Activated naive CD8-positive, alpha-beta T cell (primary cell): ENCODE measurements at regions not wholly inside any gene's neighbourhood (a gene's known extent, or its start where the extent isn't known, plus 50 kb on each side); places are given as distances from the start of the nearest gene placed in this dataset.
"Not testable (repeated sequence)": the region's sequence is repeated elsewhere in the genome, so short reads cannot be mapped to it uniquely, and the experiment has no call there.

Experiments
- H3K27ac Mint-ChIP-seq: one replicate; pipeline ENCODE4 v1.8.0; 2021; ENCODE audit warnings: mixed read lengths
- H3K27me3 Mint-ChIP-seq: one replicate; pipeline ENCODE4 v1.8.0; 2021; ENCODE audit warnings: mixed read lengths
- H3K36me3 Mint-ChIP-seq: one replicate; pipeline ENCODE4 v1.8.0; 2021; ENCODE audit warnings: mixed read lengths
- H3K4me1 Mint-ChIP-seq: one replicate; pipeline ENCODE4 v1.8.0; 2021; ENCODE audit warnings: low read depth, mixed read lengths
- H3K4me3 Mint-ChIP-seq: one replicate; pipeline ENCODE4 v1.8.0; 2021; ENCODE audit warnings: mild to moderate bottlenecking, mixed read lengths
- H3K9me3 Mint-ChIP-seq: one replicate; pipeline ENCODE4 v1.8.0; 2021; ENCODE audit warnings: low read depth, mixed read lengths

DNA sequence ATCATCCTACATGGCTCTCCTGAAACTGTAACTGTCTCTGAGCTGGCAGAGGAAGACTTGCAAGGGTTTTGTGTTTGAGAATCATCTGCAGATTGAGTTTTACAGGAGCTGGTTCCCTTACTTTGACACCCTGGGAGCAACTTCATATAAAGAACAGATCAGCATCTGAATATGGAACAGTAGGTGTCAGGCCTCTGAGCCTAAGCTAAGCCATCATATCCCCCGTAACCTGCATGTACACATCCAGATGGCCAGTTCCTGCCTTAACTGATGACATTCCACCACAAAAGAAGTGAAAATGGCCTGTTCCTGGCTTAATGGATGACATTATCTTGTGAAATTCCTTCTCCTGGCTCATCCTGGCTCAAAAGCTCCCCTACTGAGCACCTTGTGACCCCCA lies 238.1 kb upstream of the P2RY1 start:
- H3K4me3 Mint-ChIP-seq, H3K9me3 Mint-ChIP-seq, H3K27me3 Mint-ChIP-seq, H3K36me3 Mint-ChIP-seq, H3K27ac Mint-ChIP-seq: not testable (repeated sequence)
- H3K4me1 Mint-ChIP-seq = peaks cover 14% of the 10 kb centered on the region

DNA sequence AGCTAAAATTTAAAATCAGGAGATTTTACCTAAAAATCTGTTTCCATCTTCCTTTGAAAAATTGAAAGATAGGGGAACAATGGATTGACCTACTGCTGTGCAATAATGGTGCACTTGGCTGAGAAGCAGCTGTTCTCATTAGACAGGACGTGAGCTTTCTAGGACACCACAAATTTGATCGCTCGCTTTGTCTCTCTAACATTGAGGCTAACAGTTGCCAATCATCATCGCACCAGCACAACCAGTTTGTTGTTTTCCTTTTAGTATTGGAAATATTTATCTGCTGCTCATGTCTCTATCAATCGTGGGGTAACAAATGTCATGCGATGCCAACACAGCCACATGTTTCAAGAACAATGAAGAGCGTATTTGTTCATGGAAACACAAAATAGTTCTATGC lies 228.8 kb upstream of the P2RY1 start:
- H3K27ac Mint-ChIP-seq = no peak overlapping the region
- no peaks in the 10 kb centered on the region for H3K9me3 Mint-ChIP-seq
- H3K36me3 Mint-ChIP-seq = no peaks in the 10 kb centered on the region
- no peaks in the 10 kb centered on the region for H3K4me1 Mint-ChIP-seq
- no peak overlapping the region for H3K4me3 Mint-ChIP-seq
- no peaks in the 10 kb centered on the region for H3K27me3 Mint-ChIP-seq

DNA sequence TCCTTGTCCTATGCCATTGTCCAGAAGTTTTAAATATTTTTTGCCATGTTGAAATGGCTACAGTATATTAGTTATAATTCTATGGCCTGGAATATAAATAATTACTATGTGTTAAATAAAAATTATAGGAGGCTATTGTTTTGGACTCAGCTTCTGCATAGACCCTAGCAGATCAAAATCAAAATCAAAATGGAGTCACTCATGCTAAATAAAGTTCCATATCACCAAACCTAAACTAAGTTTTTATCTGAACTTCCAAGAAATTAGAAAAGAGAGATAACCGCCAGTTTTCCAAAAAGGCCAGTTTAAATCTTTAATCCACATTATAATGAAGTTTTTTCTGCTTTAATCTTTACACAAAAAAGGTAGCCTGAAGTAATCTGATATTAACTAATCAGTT lies 227.8 kb upstream of the P2RY1 start:
- Mint-ChIP-seq H3K36me3 (no peaks in the 10 kb centered on the region), H3K9me3 (no peaks in the 10 kb centered on the region), H3K4me3 (no peak overlapping the region), H3K4me1 (no peaks in the 10 kb centered on the region), H3K27ac (no peak overlapping the region), H3K27me3 (no peaks in the 10 kb centered on the region)

DNA sequence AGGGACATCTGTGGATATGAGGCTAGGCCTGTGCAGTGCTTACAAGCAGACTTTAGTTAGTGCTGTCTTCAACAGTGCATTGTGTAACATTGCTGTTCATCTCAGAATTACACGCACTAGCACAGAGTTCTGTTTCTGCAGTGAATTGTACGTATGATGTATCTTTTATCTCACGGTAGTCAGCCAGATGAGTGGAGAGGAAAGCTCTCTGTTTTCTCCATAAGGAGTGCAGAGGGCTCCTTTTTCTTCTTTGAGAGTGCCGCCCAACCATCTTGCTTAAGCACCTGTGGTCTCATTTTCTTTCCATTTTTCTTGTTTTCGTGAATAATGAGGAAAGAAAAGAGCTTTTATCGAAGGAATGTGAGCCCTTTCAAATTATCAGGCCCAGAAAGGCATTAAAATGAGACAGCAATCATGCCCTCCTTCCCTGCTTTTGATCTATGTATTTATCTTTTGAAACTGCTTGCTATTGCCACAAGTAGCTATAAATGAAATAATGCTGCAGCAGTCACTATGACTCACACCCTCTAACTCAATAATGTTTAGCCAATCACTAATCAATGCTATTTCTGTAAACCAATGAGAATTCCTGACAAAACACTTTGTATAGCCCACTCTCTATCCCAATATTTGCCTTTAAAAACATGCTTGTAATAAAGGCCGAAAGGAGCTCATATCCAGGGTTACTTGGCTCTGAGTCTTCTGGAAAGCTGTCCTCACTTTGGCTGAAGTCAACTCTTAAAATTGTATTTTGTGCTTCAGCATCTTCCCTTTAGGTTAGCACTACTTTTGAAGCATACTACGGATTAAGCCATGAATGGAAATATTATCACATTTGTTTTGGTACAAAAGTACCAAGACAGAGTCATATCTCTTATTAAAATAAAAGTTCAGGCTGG lies 226.0 kb upstream of the P2RY1 start:
- Mint-ChIP-seq H3K4me3 (no peak overlapping the region), H3K27ac (no peak overlapping the region), H3K36me3 (no peaks in the 10 kb centered on the region), H3K9me3 (no peaks in the 10 kb centered on the region), H3K4me1 (no peaks in the 10 kb centered on the region), H3K27me3 (no peaks in the 10 kb centered on the region)

DNA sequence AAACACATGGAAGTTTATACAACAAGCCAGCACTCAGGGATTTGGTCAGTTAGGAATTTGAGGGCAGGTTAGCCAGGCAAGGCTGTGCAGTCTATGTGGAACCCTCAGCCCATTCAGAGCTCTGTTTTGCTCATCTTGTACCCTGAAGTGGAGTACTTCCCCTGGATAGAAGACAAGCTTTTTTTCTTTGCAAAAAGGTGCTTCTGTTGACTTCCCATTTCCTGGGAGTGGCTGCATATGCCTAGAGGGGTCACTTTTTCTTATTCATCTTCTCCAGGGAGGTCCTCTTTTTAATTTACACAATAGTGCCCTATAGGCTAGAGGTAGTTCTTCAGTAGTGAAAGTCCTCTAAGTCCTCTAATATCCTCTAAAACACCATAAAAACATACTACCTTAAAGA lies 225.0 kb upstream of the P2RY1 start:
- Mint-ChIP-seq H3K36me3 (no peaks in the 10 kb centered on the region), H3K4me3 (no peak overlapping the region), H3K27ac (no peak overlapping the region), H3K9me3 (no peaks in the 10 kb centered on the region), H3K4me1 (no peaks in the 10 kb centered on the region), H3K27me3 (peaks cover 1% of the 10 kb centered on the region)

DNA sequence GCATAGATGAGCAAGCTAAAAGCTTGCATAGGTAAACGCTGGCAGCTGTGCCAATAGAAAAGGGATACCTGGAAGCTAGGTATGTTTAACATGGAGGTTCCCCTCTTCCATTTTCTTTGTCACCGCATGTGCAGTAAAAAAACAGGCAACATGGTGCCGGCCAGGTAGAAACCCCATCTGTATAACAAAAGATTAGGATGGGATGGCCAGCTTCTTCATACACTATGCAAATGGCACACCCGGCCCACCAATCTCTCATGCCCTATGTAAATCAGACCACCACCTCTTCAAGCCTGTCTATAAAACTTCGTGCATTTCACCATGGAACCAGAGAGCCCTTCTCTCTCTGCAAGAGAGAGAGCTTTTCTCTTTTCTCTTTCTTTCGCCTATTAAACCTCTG lies 224.3 kb upstream of the P2RY1 start:
- Mint-ChIP-seq H3K27me3 (peaks cover 5% of the 10 kb centered on the region), H3K4me3 (no peak overlapping the region), H3K4me1 (no peaks in the 10 kb centered on the region), H3K9me3 (no peaks in the 10 kb centered on the region), H3K27ac (no peak overlapping the region), H3K36me3 (no peaks in the 10 kb centered on the region)

DNA sequence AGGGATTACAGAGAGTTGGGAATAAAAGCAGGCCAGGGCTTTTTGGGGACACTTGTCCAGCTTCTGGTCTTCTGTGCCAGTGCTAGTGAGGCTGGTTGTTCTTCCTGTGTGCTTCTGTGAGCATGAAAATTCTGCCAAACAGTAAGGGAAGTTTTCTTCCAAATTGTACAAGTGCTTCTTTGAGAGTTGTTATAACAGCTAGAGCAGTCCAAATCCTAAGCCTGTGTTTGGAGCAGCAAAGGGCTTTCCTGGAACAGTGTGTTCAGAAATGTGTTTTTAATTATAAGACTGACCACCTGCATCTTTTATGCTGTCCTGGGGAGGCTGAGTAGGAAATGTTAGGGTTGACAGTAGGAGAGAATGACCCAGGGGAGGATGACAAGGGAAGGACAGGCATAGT lies 223.0 kb upstream of the P2RY1 start:
- no peaks in the 10 kb centered on the region for H3K9me3 Mint-ChIP-seq

DNA sequence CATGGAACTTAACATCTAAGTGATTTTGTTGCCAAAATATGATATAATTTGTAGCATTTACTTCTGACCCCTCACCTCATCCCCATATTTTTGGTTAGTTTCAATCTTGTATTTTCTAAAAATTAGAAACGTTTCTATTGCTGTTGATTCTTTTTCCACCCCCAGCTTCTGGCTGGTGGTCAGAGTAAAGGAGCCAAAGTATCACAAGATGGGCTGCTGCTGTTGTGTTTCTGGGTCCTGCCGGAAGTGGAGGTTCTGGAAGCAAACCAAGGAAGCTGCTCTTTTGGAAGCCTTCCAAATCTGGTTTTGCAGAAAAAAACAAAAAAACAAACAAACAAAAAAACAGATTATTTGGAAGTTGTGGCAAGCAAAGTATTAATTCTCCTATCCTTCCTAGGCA lies 221.1 kb upstream of the P2RY1 start:
- Mint-ChIP-seq H3K4me1 (no peaks in the 10 kb centered on the region), H3K36me3 (no peaks in the 10 kb centered on the region), H3K27me3 (peaks cover 5% of the 10 kb centered on the region), H3K27ac (no peak overlapping the region), H3K9me3 (no peaks in the 10 kb centered on the region), H3K4me3 (no peak overlapping the region)

More for the DNA sequence above, 223.0 kb upstream of the P2RY1 start:
- Mint-ChIP-seq H3K27me3 (peaks cover 5% of the 10 kb centered on the region), H3K27ac (no peak overlapping the region), H3K4me3 (no peak overlapping the region), H3K4me1 (no peaks in the 10 kb centered on the region), H3K36me3 (no peaks in the 10 kb centered on the region)

DNA sequence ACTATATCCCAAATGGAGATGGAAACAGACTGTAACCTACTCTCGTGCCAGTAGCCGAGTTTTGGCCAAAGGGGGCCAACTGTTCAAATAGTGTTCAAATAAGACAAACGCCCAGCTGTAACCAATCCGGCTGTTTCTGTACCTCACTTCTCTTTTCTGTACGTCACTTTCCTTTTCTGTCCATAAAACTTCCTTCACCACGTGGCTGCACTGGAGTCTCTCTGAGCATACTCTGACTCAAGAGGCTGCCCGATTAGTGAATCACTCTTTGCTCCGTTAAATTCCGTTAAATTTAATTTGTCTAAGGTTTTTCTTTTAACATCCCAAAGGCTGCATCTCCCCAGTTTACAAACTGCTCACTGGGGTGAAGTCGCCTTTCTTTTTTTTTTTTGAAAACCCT lies 219.2 kb upstream of the P2RY1 start:
- Mint-ChIP-seq H3K4me1 (no peaks in the 10 kb centered on the region), H3K27me3 (peaks cover 5% of the 10 kb centered on the region), H3K27ac (no peak overlapping the region), H3K9me3 (no peaks in the 10 kb centered on the region), H3K4me3 (no peak overlapping the region), H3K36me3 (no peaks in the 10 kb centered on the region)

DNA sequence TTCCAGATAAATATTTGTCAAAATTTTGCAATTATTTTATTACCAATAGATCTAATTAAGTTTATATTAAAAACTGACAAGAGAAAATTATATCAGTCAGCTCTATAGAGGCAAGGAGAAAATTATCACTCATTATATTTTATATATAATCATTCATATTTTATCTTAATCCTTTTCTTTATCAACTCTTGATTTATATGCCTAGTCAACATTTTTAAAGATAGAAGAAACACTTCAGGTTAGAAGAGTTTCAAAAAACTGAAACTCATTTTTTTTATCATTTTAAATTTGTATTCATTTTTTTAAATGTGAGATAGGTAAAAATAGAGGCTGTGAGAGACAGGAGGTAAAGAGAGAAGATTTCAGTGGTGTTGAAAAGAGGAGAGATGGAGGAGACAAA lies 217.3 kb upstream of the P2RY1 start:
- Mint-ChIP-seq H3K9me3 (no peaks in the 10 kb centered on the region), H3K36me3 (no peaks in the 10 kb centered on the region), H3K27me3 (peaks cover 5% of the 10 kb centered on the region), H3K4me1 (no peaks in the 10 kb centered on the region), H3K27ac (no peak overlapping the region), H3K4me3 (no peak overlapping the region)

DNA sequence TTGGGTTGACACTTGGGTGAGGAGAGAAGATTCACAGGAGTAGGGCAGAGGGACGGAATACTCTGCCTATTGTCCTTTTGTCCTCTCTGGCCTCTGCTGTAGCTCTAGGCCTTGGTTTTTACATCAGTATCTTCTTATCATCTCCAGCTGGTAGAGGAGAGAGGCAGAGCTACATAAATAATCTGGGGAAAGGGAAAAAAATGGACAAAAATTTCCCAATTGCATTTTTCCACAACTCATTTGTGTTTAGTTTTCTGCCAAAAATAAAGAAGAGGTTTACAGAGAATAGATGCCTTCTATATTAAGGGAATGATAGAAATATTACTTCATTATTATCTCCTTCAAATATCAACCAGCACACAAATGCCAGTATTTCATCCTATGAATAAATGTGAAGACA lies 216.4 kb upstream of the P2RY1 start:
- Mint-ChIP-seq H3K27me3 (peaks cover 5% of the 10 kb centered on the region), H3K9me3 (no peaks in the 10 kb centered on the region), H3K36me3 (no peaks in the 10 kb centered on the region), H3K27ac (no peak overlapping the region), H3K4me3 (no peak overlapping the region), H3K4me1 (no peaks in the 10 kb centered on the region)

DNA sequence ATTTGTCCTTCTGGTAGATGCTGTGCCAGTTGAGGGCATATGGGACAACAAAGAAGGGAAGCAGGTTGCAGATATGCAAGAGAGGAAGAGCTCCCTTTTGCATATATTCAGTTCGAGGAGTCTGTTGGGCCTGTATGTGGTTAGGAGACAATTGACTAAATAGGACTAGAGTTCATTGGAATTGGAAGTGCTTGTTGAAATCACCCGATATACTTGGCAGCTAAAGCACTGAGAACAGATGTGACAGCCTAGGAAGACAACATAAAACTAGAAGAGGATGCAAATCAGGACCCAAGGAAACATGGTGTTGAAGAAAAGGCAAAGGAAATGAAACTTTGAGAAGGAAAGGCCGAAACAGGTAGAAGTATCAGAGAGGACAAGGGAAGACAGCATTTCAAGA lies 215.2 kb upstream of the P2RY1 start:
- no peaks in the 10 kb centered on the region for H3K4me1 Mint-ChIP-seq
- H3K27me3 Mint-ChIP-seq = peaks cover 5% of the 10 kb centered on the region
- H3K27ac Mint-ChIP-seq = no peak overlapping the region
- H3K9me3 Mint-ChIP-seq = no peaks in the 10 kb centered on the region
- no peaks in the 10 kb centered on the region for H3K36me3 Mint-ChIP-seq
- no peak overlapping the region for H3K4me3 Mint-ChIP-seq

DNA sequence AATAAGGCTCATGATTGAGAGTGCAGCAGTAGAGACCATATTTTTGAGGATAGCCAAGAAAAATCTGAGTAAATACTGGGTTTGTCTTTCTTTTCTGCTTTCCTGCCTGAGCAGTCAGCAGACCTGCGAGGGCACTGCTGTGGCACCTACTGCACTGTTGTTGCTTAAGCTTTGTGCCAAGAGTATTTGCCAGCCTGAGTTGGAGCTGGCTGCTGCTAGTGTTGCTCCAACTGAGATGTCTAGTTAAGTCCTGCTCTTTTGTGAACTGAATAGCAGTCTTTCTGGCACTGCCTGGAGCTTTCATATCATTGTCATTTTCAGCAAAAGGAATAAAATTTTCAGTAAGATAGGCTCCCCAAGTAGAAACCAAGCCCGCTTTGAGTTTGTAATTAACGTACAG lies 214.5 kb upstream of the P2RY1 start:
- H3K9me3 Mint-ChIP-seq = no peaks in the 10 kb centered on the region
- no peaks in the 10 kb centered on the region for H3K4me1 Mint-ChIP-seq
- no peaks in the 10 kb centered on the region for H3K27me3 Mint-ChIP-seq
- H3K4me3 Mint-ChIP-seq = no peak overlapping the region
- H3K27ac Mint-ChIP-seq = no peak overlapping the region
- H3K36me3 Mint-ChIP-seq = no peaks in the 10 kb centered on the region

DNA sequence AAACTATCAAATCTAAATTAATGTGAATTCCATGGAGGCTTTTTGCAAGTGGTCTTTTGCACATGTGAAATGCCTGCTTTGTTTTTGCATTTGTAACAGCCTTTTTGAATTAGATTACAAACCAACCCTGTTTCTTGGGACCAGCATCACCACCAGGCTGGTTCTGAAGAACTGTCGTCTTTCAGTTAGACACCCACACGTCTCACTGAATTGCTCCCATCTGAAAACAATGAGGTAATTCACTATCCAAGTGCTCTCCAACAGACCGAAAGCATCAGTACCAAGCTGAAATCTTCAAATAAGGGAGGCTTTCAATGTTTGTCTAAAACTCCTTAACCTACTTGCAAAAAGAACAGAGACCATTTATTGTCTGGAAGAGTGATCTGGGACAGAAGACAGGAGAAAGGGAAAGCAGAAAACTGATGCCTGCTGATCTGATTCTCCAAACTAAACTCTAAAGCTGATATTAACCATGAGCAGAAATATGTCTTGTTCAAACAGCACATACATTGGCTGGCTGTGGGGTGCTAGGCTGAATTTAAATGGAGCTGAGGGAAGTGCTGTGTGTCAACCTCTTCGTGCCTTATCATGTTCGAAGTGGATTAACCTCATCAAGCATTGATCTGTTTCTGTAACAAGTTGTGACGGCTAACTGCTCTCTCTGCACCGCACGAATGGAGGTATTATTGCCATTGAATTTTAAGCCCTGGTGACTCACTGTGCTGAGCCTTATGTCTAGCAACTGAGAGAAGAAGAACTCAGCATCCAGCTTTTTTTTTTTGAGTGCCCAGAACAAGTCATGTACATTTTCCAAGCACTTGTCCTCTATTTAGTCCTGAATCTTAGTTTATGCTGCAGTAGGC lies 213.7 kb upstream of the P2RY1 start:
- Mint-ChIP-seq H3K4me1 (no peaks in the 10 kb centered on the region), H3K27ac (no peak overlapping the region), H3K36me3 (no peaks in the 10 kb centered on the region), H3K9me3 (no peaks in the 10 kb centered on the region), H3K27me3 (no peaks in the 10 kb centered on the region), H3K4me3 (no peak overlapping the region)

DNA sequence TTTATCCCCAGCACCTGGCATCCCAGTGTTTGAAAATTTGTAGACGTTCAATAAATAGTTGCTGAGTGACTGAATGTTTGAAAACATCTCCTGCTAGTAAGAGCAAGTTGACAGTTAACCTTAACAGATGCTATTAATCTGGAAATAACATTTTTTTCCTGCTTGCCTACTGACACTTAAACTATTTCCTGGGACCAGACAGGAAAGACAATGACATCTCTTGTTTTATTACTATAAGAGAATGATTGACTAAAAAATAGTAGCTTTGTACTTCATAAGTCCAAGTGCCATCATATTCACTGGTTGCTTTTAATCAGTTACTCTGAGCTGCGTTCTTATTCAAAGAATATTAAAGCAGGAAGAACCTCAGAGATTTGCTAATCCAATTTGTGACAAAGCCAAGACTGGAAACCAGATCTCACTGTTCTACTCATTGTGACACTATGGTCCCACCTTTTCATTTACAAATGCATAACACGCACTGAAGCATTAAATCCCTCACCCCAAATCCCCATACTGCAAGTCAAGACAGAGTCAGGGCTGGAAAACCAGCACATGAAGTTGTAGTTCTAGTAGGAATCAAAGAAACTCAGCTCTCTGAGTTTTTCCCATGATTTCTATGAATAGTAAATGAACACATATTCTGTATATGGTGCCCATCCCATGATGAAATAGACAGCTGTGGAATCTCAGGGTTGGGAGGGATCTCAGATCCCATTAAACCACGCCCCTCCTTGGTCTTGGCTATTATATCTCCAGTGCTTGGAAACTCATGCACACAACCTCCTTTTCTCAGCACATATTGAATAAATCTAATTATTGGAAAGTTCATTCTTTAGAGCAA lies 212.7 kb upstream of the P2RY1 start:
- no peaks in the 10 kb centered on the region for H3K9me3 Mint-ChIP-seq
- no peaks in the 10 kb centered on the region for H3K27me3 Mint-ChIP-seq
- H3K4me1 Mint-ChIP-seq = no peaks in the 10 kb centered on the region
- H3K36me3 Mint-ChIP-seq = no peaks in the 10 kb centered on the region
- no peak overlapping the region for H3K4me3 Mint-ChIP-seq
- H3K27ac Mint-ChIP-seq = no peak overlapping the region
